K562 (cell line): ENCODE measurements at regions not wholly inside any gene's neighbourhood (a gene's known extent, or its start where the extent isn't known, plus 50 kb on each side); places are given as distances from the start of the nearest gene placed in this dataset.
A peak's percentile ranks its signal among the peaks of the same experiment; 100 is the strongest.

Source experiments
- BHLHE40 ChIP-seq: IDR thresholded peaks from 2 replicates; pipeline ENCODE4 v1.6.1; 2011; ENCODE audit warnings: low read length, improper control_type of control experiment
- BMI1 ChIP-seq: fragments of 150-350 bp; IDR thresholded peaks from 2 replicates; pipeline ENCODE4 v1.6.1; 2014; ENCODE audit warnings: low read length
- CBFA2T3 ChIP-seq: fragments of 450-650 bp; IDR thresholded peaks from 2 replicates; pipeline ENCODE4 v1.6.1; 2017
- ELF1 ChIP-seq: fragments of 200-800 bp; sonication (Bioruptor generic); IDR thresholded peaks from 2 replicates; pipeline ENCODE4 v1.6.1; 2016; ENCODE audit warnings: missing genetic modification characterization, missing compliant biosample characterization
- HLTF ChIP-seq: fragments of 450-650 bp; IDR thresholded peaks from 2 replicates; pipeline ENCODE4 v1.6.1; 2016
- MTA3 ChIP-seq: fragments of 450-650 bp; formaldehyde crosslinking; IDR thresholded peaks from 2 replicates; pipeline ENCODE4 v1.6.1; 2017; ENCODE audit warnings: mild to moderate bottlenecking, borderline replicate concordance
- NCOA1 ChIP-seq: fragments of 450-650 bp; IDR thresholded peaks from 2 replicates; pipeline ENCODE4 v1.6.1; 2016; ENCODE audit warnings: low read depth
- NFRKB ChIP-seq: fragments of 450-650 bp; IDR thresholded peaks from 2 replicates; pipeline ENCODE4 v1.6.1; 2016; ENCODE audit warnings: low read depth
- POLR2A ChIP-seq: fragments of 450-650 bp; conservative IDR thresholded peaks from 2 replicates; pipeline ENCODE4 v1.6.1; 2016
- PRPF4 ChIP-seq: fragments of 200-400 bp; formaldehyde crosslinking; IDR thresholded peaks from one replicate; pipeline ENCODE4 v1.6.1; 2017; ENCODE audit warnings: low read length, low read depth, mild to moderate bottlenecking; ENCODE audit not compliant: insufficient read depth, poor library complexity, severe bottlenecking
- SMAD4 ChIP-seq: fragments of 250-450 bp; sonication (Bioruptor Pico); conservative IDR thresholded peaks from 2 replicates; pipeline ENCODE4 v1.8.0; 2021; ENCODE audit warnings: inconsistent platforms, mild to moderate bottlenecking, moderate library complexity
- STAT6 ChIP-seq: sonication (generic); formaldehyde crosslinking; IDR thresholded peaks from 2 replicates; pipeline ENCODE4 v1.8.1; 2023; ENCODE audit warnings: mild to moderate bottlenecking, missing genetic modification reagents
- ZBTB2 ChIP-seq: fragments of 450-650 bp; IDR thresholded peaks from 2 replicates; pipeline ENCODE4 v1.6.1; 2016; ENCODE audit warnings: antibody characterized with exemption
- ZNF174 ChIP-seq: fragments of 250-450 bp; sonication (Bioruptor Pico); IDR thresholded peaks from 2 replicates; pipeline ENCODE4 v1.4.0; 2020; ENCODE audit warnings: mild to moderate bottlenecking
- ZNF277 ChIP-seq: fragments of 250-450 bp; sonication (Bioruptor Pico); IDR thresholded peaks from 2 replicates; pipeline ENCODE4 v1.8.0; 2022; ENCODE audit warnings: inconsistent platforms, mild to moderate bottlenecking, moderate library complexity, borderline replicate concordance
- ZNF280A ChIP-seq: fragments of 450-650 bp; IDR thresholded peaks from 2 replicates; pipeline ENCODE4 v1.6.1; 2018; ENCODE audit warnings: mild to moderate bottlenecking, low read depth; ENCODE audit not compliant: partially characterized antibody
- ZNF778 ChIP-seq: fragments of 450-650 bp; formaldehyde crosslinking; IDR thresholded peaks from 2 replicates; pipeline ENCODE4 v1.4.0; 2020; ENCODE audit warnings: mild to moderate bottlenecking, moderate library complexity
- TF ChIP-seq, protein P1 (sequence below): fragments of 450-650 bp; conservative IDR thresholded peaks from 2 replicates; pipeline ENCODE4 v1.6.1; 2016; ENCODE audit warnings: missing genetic modification characterization, low read depth, mild to moderate bottlenecking, missing compliant biosample characterization, moderate library complexity
- TF ChIP-seq, protein P2 (sequence below): sonication (generic); formaldehyde crosslinking; IDR thresholded peaks from 2 replicates; pipeline ENCODE4 v1.8.0; 2023; ENCODE audit warnings: mild to moderate bottlenecking, missing genetic modification reagents

- TF ChIP-seq NCOA1, result no peak
- TF ChIP-seq, protein P1, sequence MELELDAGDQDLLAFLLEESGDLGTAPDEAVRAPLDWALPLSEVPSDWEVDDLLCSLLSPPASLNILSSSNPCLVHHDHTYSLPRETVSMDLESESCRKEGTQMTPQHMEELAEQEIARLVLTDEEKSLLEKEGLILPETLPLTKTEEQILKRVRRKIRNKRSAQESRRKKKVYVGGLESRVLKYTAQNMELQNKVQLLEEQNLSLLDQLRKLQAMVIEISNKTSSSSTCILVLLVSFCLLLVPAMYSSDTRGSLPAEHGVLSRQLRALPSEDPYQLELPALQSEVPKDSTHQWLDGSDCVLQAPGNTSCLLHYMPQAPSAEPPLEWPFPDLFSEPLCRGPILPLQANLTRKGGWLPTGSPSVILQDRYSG, result no peak
- TF ChIP-seq SMAD4 (CRISPR knock-in tag), result peak; percentile 88
- no peak for TF ChIP-seq PRPF4
- TF ChIP-seq, protein P2, sequence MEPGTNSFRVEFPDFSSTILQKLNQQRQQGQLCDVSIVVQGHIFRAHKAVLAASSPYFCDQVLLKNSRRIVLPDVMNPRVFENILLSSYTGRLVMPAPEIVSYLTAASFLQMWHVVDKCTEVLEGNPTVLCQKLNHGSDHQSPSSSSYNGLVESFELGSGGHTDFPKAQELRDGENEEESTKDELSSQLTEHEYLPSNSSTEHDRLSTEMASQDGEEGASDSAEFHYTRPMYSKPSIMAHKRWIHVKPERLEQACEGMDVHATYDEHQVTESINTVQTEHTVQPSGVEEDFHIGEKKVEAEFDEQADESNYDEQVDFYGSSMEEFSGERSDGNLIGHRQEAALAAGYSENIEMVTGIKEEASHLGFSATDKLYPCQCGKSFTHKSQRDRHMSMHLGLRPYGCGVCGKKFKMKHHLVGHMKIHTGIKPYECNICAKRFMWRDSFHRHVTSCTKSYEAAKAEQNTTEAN (CRISPR knock-in tag), result no peak
- TF ChIP-seq CBFA2T3, result peak; percentile 96
- no peak for TF ChIP-seq ZNF778
- no peak; the same call in 1 of the 2 replicates for TF ChIP-seq MTA3
- no peak for TF ChIP-seq BMI1
- TF ChIP-seq BHLHE40, result peak; percentile 37; the same call in 1 of the 2 replicates
- TF ChIP-seq ZNF280A, result no peak
- TF ChIP-seq POLR2A, result no peak
- no peak for TF ChIP-seq NFRKB
- no peak for TF ChIP-seq STAT6
- no peak for TF ChIP-seq ZNF277 (CRISPR knock-in tag)
- TF ChIP-seq ZBTB2, result no peak
- no peak for TF ChIP-seq ZNF174
- TF ChIP-seq HLTF, result no peak
- no peak for TF ChIP-seq ELF1
Observed at GRCh38 chr6:105896052-105896820, 189.9 kb upstream of the PRDM1 start (continued).
